HG02981 (cell line): ENCODE measurements at regions not wholly inside any gene's neighbourhood (a gene's known extent, or its start where the extent isn't known, plus 50 kb on each side); places are given as distances from the start of the nearest gene placed in this dataset.

Experiments
- ATAC-seq: cut with Tn5 transposase; IDR thresholded peaks from one replicate; pipeline ENCODE4 v1.9.1; 2021; ENCODE audit warnings: mild to moderate bottlenecking, moderate library complexity; ENCODE audit not compliant: unreplicated experiment

GRCh38 chr7:131900785-131901287 lies 344.4 kb upstream of the PODXL start:
- no peak for ATAC-seq

DNA sequence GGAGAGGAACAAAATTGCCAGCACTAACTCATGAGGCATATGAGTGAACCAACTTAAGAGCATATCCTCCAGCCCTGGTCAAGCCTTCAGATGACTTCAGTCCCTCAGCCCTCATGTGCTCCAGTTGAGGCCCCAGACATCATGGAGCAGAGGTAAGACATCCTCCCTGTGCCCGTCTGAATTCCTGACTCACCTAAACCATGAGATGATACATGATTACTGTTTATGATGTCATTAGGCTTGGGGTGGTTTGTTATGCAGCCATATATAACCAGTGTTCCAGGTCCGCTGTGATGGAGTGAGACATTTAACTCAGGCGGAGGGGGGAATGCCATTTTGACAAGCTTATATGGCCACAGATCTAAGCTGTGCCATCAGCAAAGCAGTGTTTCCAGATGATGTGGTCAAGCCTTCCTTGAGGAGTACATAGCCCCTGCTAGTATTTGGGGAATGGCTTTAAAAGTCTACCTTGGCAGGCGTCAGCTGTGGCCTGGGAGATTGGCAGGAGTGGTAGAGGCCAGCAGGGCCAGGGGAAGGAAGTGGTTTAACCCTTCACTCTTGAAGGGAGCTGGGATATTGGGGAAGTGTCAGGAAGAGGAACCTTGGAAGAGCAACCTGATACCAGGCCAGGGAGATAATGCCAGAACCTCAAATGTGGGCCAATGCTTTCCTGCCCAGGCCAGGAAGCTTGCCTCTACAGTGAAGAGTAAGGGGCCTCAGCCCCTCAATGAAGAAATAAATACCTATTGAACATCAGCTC lies 343.0 kb upstream of the PODXL start:
- no peak for ATAC-seq

DNA sequence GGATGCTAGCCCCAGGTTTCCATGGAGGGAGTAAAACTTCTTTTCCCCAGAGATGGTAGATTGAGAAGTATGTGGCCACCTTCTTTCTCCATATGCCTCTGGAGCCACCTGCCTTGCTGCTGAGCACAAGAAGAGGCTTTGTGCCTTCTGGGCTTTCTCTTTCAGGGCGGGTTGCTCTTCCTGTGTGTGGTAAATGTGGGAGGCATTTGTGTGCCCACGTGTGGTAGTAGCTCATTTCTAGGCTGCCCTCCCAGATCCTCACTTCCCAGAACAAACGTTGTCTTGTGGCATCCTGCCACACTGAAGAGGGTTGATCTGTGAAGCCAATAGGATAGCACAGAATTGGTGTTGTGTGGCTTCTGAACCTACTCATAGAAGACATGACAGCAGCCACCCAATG lies 342.0 kb upstream of the PODXL start:
- ATAC-seq: no peak

DNA sequence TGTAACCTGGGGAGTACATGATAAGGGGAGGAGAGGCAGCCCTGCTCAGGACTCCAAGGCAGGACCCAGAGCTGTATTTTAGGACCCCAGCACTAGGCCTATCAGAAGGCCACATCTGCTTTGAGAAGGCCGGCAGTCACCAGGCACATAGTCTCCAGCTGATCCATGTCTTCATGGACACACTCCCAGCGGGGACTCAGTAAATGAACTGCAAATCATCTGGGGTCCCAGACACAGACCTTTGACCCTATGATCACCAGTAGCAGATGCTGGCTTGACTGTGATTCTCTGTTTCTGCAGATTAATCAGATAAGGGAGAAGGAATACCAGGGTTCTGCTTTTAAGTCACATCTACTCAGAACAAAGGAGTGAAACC lies 341.4 kb upstream of the PODXL start:
- ATAC-seq: no peak

GRCh38 chr7:131897016-131897789 lies 340.8 kb upstream of the PODXL start:
- ATAC-seq: no peak

- no peak for ATAC-seq
Measured at GRCh38 chr7:131896165-131896863, 339.9 kb upstream of the PODXL start.

- no peak for ATAC-seq
Measured at GRCh38 chr7:131895541-131896164, 339.2 kb upstream of the PODXL start.

GRCh38 chr7:131893631-131894340 lies 337.4 kb upstream of the PODXL start:
- no peak for ATAC-seq

DNA sequence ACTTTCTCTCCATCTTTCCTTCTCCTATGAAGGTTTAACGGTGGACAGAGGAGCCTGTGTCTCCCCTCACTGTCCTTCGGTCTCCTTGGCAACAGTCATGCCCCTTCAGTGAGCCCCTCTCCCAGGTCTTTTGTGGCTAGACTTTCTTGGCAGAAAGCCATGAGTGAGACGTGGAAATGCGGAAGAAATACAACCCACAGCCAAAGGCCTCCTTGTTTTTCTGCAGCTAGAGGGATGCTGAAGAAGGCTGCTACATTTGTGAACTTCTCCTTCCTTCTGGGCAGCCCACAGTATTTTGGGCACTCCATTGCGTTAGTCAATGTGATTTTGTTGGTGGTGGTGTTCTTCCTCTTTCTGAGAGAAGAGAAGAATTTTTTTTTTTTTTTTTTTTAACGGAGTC lies 333.7 kb upstream of the PODXL start:
- ATAC-seq: no peak

- no peak for ATAC-seq
Measured at GRCh38 chr7:131889572-131890150, 333.2 kb upstream of the PODXL start.

DNA sequence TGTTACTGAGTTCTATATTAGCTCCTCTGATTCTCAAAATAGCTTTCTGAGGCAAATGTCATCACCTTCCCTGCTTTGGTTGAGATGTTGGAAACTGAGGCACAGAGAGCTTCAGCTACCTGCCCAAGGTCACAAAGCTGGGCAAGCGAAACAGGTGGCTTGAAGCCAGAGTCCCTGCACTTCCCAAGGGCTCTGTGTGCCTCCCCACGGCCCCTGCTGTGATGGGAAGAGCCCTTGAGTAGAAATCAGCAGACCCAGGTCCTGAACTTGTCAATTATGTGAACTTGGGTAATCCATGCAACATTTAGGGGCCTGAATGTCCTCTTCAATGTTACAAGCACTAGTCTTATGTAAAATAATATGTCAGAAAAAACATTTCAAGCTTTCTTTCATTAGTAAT lies 327.3 kb upstream of the PODXL start:
- ATAC-seq: no peak

DNA sequence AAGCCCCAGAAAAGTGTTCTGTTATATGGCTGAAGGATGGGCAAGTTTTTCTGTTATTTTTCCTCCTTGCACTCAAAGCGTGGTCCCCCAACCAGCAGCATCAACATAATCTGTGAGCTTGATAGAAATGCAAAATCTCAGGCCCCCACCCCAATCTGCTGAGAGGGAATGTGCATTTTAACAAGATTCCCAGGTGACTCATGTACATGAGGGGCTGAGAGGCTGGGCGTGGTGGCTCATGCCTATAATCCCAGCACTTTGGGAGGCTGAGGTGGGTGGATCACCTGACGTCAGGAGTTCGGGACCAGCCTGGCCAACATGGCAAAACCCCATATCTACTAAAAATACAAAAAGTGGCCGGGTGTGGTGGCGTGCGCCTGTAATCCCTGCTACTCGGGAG lies 326.8 kb upstream of the PODXL start:
- no peak for ATAC-seq

DNA sequence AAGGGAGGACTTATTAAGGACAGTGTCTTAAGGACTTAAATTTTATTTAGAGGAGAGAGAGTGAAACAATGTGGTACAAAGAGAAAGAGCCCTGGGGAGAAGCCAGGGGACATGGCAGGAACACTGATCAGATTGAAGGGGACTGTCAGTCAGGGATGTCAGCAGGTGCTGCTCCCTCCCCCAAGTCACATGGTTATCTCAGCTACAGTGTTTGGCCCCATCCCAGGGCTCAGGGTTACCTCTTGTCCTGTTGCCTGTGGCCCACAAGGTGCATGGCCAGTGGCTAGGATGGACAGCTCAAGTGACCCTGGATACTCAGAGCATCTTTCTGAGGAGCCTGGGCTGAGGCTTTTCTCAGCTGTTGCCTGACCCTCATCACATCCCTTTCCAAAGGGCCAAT lies 325.9 kb upstream of the PODXL start:
- no peak for ATAC-seq

DNA sequence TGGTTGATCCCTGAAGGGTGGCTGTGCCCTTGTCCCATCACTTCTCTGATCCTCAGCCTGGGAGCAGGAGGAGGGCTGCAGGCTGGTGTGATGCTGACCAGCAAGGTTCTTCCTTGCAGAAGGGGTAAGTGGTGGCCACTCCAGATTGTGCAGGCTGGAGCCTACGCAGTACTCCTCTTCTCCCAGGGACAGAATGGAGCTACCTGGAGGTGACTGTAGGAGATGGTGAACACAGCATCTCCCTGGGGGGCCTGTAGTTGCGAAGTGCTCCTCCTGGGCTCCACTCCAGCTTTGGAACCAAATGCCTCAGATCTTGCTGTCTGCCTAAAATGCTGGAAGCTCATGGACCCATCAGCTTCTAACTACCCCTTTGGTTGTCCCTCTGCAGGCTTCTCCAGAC lies 323.6 kb upstream of the PODXL start:
- ATAC-seq: no peak

- ATAC-seq: no peak
Measured at GRCh38 chr7:131879424-131879823, 323.0 kb upstream of the PODXL start.

GRCh38 chr7:131878777-131879176 lies 322.3 kb upstream of the PODXL start:
- no peak for ATAC-seq

- no peak for ATAC-seq
Measured at GRCh38 chr7:131873581-131873980, 317.2 kb upstream of the PODXL start.

GRCh38 chr7:131869986-131870385 lies 313.6 kb upstream of the PODXL start:
- ATAC-seq: no peak

DNA sequence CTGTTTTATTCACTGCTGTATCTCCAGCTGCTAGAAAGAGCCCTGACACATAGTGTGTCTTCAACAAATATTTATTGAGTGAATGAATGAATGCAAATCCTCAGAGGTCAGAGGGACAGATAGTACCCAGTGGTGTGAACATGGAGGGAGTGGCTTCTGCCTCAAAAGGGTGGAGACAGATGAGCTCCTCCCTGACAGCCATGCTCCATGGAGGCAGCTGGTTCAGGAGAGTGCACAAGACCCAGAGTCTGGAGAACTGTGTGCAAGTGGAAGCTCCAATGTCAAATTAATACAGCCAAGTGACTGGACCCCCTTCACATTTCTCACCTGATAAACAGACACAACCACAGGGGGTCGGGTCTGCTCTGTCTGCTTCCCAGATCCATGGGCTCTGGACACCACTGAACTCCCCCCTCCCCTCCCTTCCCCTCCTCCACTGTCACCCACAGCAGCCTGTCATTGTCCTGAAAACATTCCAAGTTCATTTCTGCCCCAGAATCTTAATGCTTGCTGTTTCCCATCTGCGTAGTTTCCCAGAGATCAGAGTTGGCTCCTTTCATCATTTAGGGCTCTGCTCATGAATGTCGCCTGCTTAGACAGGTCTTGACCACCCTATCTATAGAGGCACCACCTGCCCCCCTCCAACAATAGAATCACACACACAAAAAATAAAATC lies 312.9 kb upstream of the PODXL start:
- ATAC-seq: no peak

- ATAC-seq: no peak
Measured at GRCh38 chr7:131867461-131867860, 311.0 kb upstream of the PODXL start.
